H1 (cell line): ENCODE measurements at regions not wholly inside any gene's neighbourhood (a gene's known extent, or its start where the extent isn't known, plus 50 kb on each side); places are given as distances from the start of the nearest gene placed in this dataset.

Source experiments
- CHD2 ChIP-seq: IDR thresholded peaks from 2 replicates; pipeline ENCODE4 v1.6.1; 2012; ENCODE audit warnings: low read length, improper control_type of control experiment
- CTCF ChIP-seq, 3 experiments: IDR thresholded peaks; 1 replicate in 2 of 3; 2 replicates in 1 of 3; pipeline versions ENCODE4 v1.5.1 to v1.6.1; 2011; ENCODE audit warnings: low read length in 3 of 3, mild to moderate bottlenecking in 3 of 3, inconsistent platforms in 2 of 3, low read depth in 1 of 3, moderate library complexity in 1 of 3; ENCODE audit not compliant: insufficient read depth in 1 of 3; ENCODE audit errors: control extremely low read depth in 1 of 3
- EZH2 ChIP-seq: fragments of 200-600 bp; sonication (generic); IDR thresholded peaks from 2 replicates; pipeline ENCODE4 v1.7.1; 2012; ENCODE audit warnings: low read depth, mild to moderate bottlenecking, moderate library complexity, low read length, inconsistent platforms; ENCODE audit not compliant: severe bottlenecking
- MAX ChIP-seq: IDR thresholded peaks from 2 replicates; pipeline ENCODE4 v1.6.1; 2012; ENCODE audit warnings: inconsistent platforms
- SP2 ChIP-seq: IDR thresholded peaks from 2 replicates; pipeline ENCODE4 v1.6.1; 2012; ENCODE audit warnings: mild to moderate bottlenecking, low read length, inconsistent platforms
- TCF12 ChIP-seq: IDR thresholded peaks from 2 replicates; pipeline ENCODE4 v1.6.1; 2011; ENCODE audit warnings: low read depth, mild to moderate bottlenecking, low read length

GRCh38 chr15:69529141-69529540, 76.5 kb downstream of the RPLP1 start (continued):
- TF ChIP-seq CTCF (IDR thresholded peaks at IDR 0.05; ENCODE audit: control extremely low read depth in 1 of 3, insufficient read depth in 1 of 3, low read depth in 1 of 3, low read length in 3 of 3) (no peak), SP2 (no peak), MAX (no peak), TCF12 (no peak), CHD2 (no peak), EZH2 (no peak)
